Heart right ventricle (tissue), 16 donors: ENCODE measurements at regions not wholly inside any gene's neighbourhood (a gene's known extent, or its start where the extent isn't known, plus 50 kb on each side); places are given as distances from the start of the nearest gene placed in this dataset.

Experiments
- ATAC-seq, 8 donors: fragments of 200-7000 bp; cut with Tn5 transposase; one replicate each; pipeline ENCODE4 v1.9.1; 2020; ENCODE audit warnings: mild to moderate bottlenecking in 8 of 8, moderate library complexity in 8 of 8, moderate number of reproducible peaks in 1 of 8
- DNase-seq, 2 donors: peaks; one replicate each; pipeline ENCODE4 v3.0.0-alpha.2; 2020
- H3K27ac ChIP-seq, 10 donors: fragments of 200-600 bp; sonication (generic) in 2 of 10; one replicate each; pipeline versions ENCODE4 v1.5.0 to v1.8.0; 2020 to 2022; ENCODE audit warnings: mild to moderate bottlenecking in 3 of 10
- H3K27me3 ChIP-seq, 7 donors: fragments of 200-600 bp; one replicate each; pipeline ENCODE4 v1.8.0; 2021 to 2022; ENCODE audit warnings: mild to moderate bottlenecking in 2 of 7
- H3K36me3 ChIP-seq, 9 donors: fragments of 200-600 bp; sonication (generic) in 1 of 9; one replicate each; pipeline versions ENCODE4 v1.5.0 to v1.8.0; 2020 to 2022; ENCODE audit warnings: mild to moderate bottlenecking in 2 of 9
- H3K4me1 ChIP-seq, 9 donors: fragments of 200-600 bp; sonication (generic) in 1 of 9; one replicate each; pipeline versions ENCODE4 v1.5.0 to v1.8.0; 2020 to 2022; ENCODE audit warnings: mild to moderate bottlenecking in 4 of 9
- H3K4me3 ChIP-seq, 10 donors: fragments of 200-600 bp; sonication (generic) in 2 of 10; one replicate each; pipeline versions ENCODE4 v1.5.0 to v1.8.0; 2020 to 2022; ENCODE audit warnings: mild to moderate bottlenecking in 7 of 10, moderate library complexity in 2 of 10
- H3K9me3 ChIP-seq, 11 donors: fragments of 200-600 bp in 10 of 11; sonication (generic) in 2 of 11; one replicate each; pipeline versions ENCODE4 v1.5.0 to v1.8.0; 2013 to 2022; ENCODE audit warnings: mild to moderate bottlenecking in 2 of 11, control low read depth in 1 of 11, moderate library complexity in 1 of 11
- CTCF ChIP-seq, 9 donors: fragments of 200-600 bp; sonication (generic) in 2 of 9; IDR thresholded peaks; one replicate each; pipeline versions ENCODE4 v1.5.0 to v1.8.0; 2021 to 2022; ENCODE audit warnings: antibody characterized with exemption in 9 of 9, mild to moderate bottlenecking in 5 of 9, moderate library complexity in 1 of 9
- WGBS, 2 donors: extraction: QIAGEN DNeasy Blood & Tissue Kit; methylation state at CpG; one replicate each; pipeline ENCODE4 v1.1.7; 2013; ENCODE audit warnings: inconsistent platforms in 1 of 2; 5-methylcytosine and 5-hydroxymethylcytosine counted together
- intact Hi-C, 10 donors: fragments of 100-400 bp; cut with DNase I; formaldehyde crosslinking; loops; one replicate each; pipeline versions ENCODE4 v1.11.1 to v1.14.2; 2022
- donor health status: Arrhythmogenic right ventricular cardiomyopathy.
- donor health status: ischemic (EF 13 %, LVEDD 7.1; RV severe dilation, severe dysfunction).
- donor health status: healthy with polysubstance abuse.
- donor health status: DM: no; HTN: yes; CAD: no.
- donor health status: DM: no; HTN: no; CAD: no.
- donor health status: ischemic (EF 25% LVEDD 6.9; RV normal size, moderate dysfunction).
- donor health status: ischemic (EF 25% LVEDD 5.7; RV mildly dilated, moderate dysfunction).
- donor health status: healthy.
- donor health status: DM: yes; HTN: yes; CAD: no.
- donor health status: Ischemic cardiomyopathy.
- donor health status: ischemic (EF 35%, LVEDD 5.7; RV mildly dilated, moderate dysfunction).
- donor health status: nonischemic (EF 11% LVEDD 7.7; RV severe dilation, severe dysfunction).
- donor health status: DM: yes; HTN: yes; CAD: no.
- donor health status: PGD.
- donor health status: ischemic (EF 29% LVEDD 5.4; RV normal size, mild dysfunction).
- donor health status: nonischemic (EF 23%, LVEDD 6.1; RV moderate dilation, normal function).

- 80 to 94% methylated on average over 4 of the region's 4 CpGs for WGBS, 2 donors
- TF ChIP-seq CTCF (IDR thresholded peaks at IDR 0.05) = no peak
- Histone ChIP-seq H3K36me3 (no peaks in the 10 kb centered on the region), H3K4me1 (no peaks in the 10 kb centered on the region), H3K9me3 (peaks cover 0 to 14% (median 0%) of the 10 kb centered on the region in 11 donors), H3K27me3 (peaks cover 0 to 3% (median 0%) of the 10 kb centered on the region in 7 donors), H3K4me3 (no peak overlapping the region), H3K27ac (no peak overlapping the region)
- ATAC-seq (no peak), DNase-seq (no peak)
- intact Hi-C loops = no loop called here
These were observed 119.5 kb upstream of the RGS6 start for GRCh38 chr14:71812693-71813092.

- DNase-seq (no peak), ATAC-seq (no peak)
- Histone ChIP-seq H3K36me3 (no peaks in the 10 kb centered on the region), H3K27ac (no peak overlapping the region), H3K9me3 (peaks cover 0 to 12% (median 0%) of the 10 kb centered on the region in 11 donors), H3K4me1 (no peaks in the 10 kb centered on the region), H3K4me3 (no peak overlapping the region), H3K27me3 (peaks cover 0 to 3% (median 0%) of the 10 kb centered on the region in 7 donors)
- intact Hi-C loops = no loop called here
- TF ChIP-seq CTCF (IDR thresholded peaks at IDR 0.05) = no peak
- 43 to 47% methylated on average over 4 of the region's 4 CpGs for WGBS, 2 donors
These were observed 117.1 kb upstream of the RGS6 start for GRCh38 chr14:71815110-71815509.

GRCh38 chr14:71824816-71825215 is 107.4 kb upstream of the RGS6 start:
- TF ChIP-seq CTCF (IDR thresholded peaks at IDR 0.05) = no peak
- intact Hi-C loops = no loop called here
- Histone ChIP-seq H3K36me3 (no peaks in the 10 kb centered on the region), H3K9me3 (peaks cover 0 to 6% (median 0%) of the 10 kb centered on the region in 11 donors), H3K27ac (no peak overlapping the region), H3K4me1 (no peaks in the 10 kb centered on the region), H3K27me3 (no peaks in the 10 kb centered on the region), H3K4me3 (no peak overlapping the region)
- ATAC-seq (no peak), DNase-seq (no peak)
- 79 to 83% methylated on average over 5 of the region's 5 CpGs for WGBS, 2 donors

GRCh38 chr14:71833476-71833875 is 98.8 kb upstream of the RGS6 start:
- H3K27ac ChIP-seq = no peak overlapping the region
- intact Hi-C loops = loop anchor here in 1 of 10 donors (10.0 kb wide), 1 partner anchor 49 kb away; no protein-coding TSS in a partner anchor
- whole genome bisulfite sequencing, 2 donors = 65 to 82% methylated on average over 3 of the region's 3 CpGs
- H3K27me3 ChIP-seq = no peaks in the 10 kb centered on the region
- H3K4me3 ChIP-seq = no peak overlapping the region
- peaks cover 0 to 30% (median 11%) of the 10 kb centered on the region in 11 donors for H3K9me3 ChIP-seq
- H3K36me3 ChIP-seq = no peaks in the 10 kb centered on the region
- DNase-seq (no peak), ATAC-seq (no peak)
- H3K4me1 ChIP-seq = peaks cover 0 to 11% (median 3%) of the 10 kb centered on the region in 9 donors
- no peak for TF ChIP-seq CTCF (IDR thresholded peaks at IDR 0.05)
